Liver (tissue), 3 donors: ENCODE measurements at regions not wholly inside any gene's neighbourhood (a gene's known extent, or its start where the extent isn't known, plus 50 kb on each side); places are given as distances from the start of the nearest gene placed in this dataset.

Source experiments
- CTCF ChIP-seq: fragments of 150-350 bp; IDR thresholded peaks from 2 replicates; pipeline ENCODE4 v1.5.1; 2017; ENCODE audit warnings: improper control_type of control experiment, low read depth, low read length; ENCODE audit not compliant: missing input control
- FOXA1 ChIP-seq: IDR thresholded peaks from 2 replicates; pipeline ENCODE4 v1.6.1; 2016; ENCODE audit warnings: antibody characterized with exemption
- TF ChIP-seq, protein P1 (sequence below): IDR thresholded peaks from 2 replicates; pipeline ENCODE4 v1.6.1; 2016; ENCODE audit warnings: antibody characterized with exemption
- donor health status: healthy.
- donor health status: healthy.

DNA sequence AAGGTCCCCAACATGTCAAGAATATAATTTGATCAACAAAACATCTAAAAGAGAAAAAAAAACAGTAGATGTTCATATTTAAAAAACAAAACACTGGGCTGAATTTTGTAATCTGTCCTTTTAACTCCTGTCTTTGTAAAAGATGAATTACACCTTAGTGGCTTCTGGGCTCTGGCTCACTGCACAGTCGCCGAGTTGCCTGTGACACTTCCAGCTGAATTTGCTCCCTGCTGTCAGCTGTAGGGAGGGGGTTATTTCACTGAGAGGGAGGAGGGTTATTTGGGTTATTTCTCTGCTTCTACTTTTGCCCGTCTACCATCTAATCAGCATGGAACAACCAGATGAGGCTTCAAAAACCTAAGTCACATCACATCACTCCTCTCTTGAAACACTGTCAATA is 193.0 kb upstream of the ZC3H12A start:
- TF ChIP-seq, protein P1, sequence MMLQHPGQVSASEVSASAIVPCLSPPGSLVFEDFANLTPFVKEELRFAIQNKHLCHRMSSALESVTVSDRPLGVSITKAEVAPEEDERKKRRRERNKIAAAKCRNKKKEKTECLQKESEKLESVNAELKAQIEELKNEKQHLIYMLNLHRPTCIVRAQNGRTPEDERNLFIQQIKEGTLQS: no peak
- TF ChIP-seq CTCF (no peak), FOXA1 (no peak)
